H1 (cell line): ENCODE measurements at regions not wholly inside any gene's neighbourhood (a gene's known extent, or its start where the extent isn't known, plus 50 kb on each side); places are given as distances from the start of the nearest gene placed in this dataset.

Experiments used
- CTCF ChIA-PET: fragments of 300-600 bp; sonication (Branson Sonifier 250); formaldehyde crosslinking; loops from one replicate; lab custom pipeline; 2021; ENCODE audit not compliant: partially characterized antibody; lab: Charles Lee
- POLR2A ChIA-PET: fragments of 300-600 bp; sonication (Branson Sonifier 250); formaldehyde crosslinking; loops from one replicate; lab custom pipeline; 2021; ENCODE audit warnings: inconsistent platforms; ENCODE audit not compliant: partially characterized antibody; lab: Charles Lee
- DNase-seq, 2 experiments: peaks; one replicate each; pipeline versions ENCODE4 v3.0.0 to v3.0.0-alpha.2; 2010 to 2022; ENCODE audit warnings: low spot score in 2 of 2, low read depth in 1 of 2, mixed read lengths in 1 of 2
- FAIRE-seq: peaks from 2 replicates; lab custom pipeline; 2011; peaks lifted over from hg19 to GRCh38; lab: Jason Lieb, UNC
- H2AFZ ChIP-seq: 2 replicates; pipeline ENCODE4 v1.8.1; 2012; ENCODE audit warnings: low read length, inconsistent platforms
- H2AK5ac ChIP-seq: 2 replicates; pipeline ENCODE4 v1.6.1; 2013; ENCODE audit warnings: low read depth, low read length
- H2BK120ac ChIP-seq: replicated peaks from 2 replicates; pipeline ENCODE3; 2013; ENCODE audit warnings: low read depth, low read length, inconsistent platforms
- H2BK12ac ChIP-seq: 2 replicates; pipeline ENCODE4 v1.6.1; 2013; ENCODE audit warnings: low read depth, low read length
- H2BK15ac ChIP-seq: 2 replicates; pipeline ENCODE4 v1.6.1; 2013; ENCODE audit warnings: low read length
- H2BK20ac ChIP-seq: 2 replicates; pipeline ENCODE4 v1.6.1; 2013; ENCODE audit warnings: low read length
- H2BK5ac ChIP-seq: 2 replicates; pipeline ENCODE4 v1.6.1; 2013; ENCODE audit warnings: low read depth, low read length
- H3K14ac ChIP-seq: 2 replicates; pipeline ENCODE4 v1.6.1; 2013; ENCODE audit warnings: inconsistent platforms; ENCODE audit not compliant: insufficient read length
- H3K18ac ChIP-seq: 2 replicates; pipeline ENCODE4 v1.6.1; 2013; ENCODE audit warnings: low read length; ENCODE audit errors: extremely low read depth
- H3K23ac ChIP-seq: 2 replicates; pipeline ENCODE4 v1.6.1; 2013; ENCODE audit warnings: inconsistent platforms; ENCODE audit not compliant: insufficient read length
- H3K23me2 ChIP-seq: 2 replicates; pipeline ENCODE4 v1.6.1; 2013; ENCODE audit warnings: low read depth, low read length
- H3K27ac ChIP-seq: 2 replicates; pipeline ENCODE4 v1.6.1; 2011; ENCODE audit warnings: low read depth, low read length, inconsistent platforms
- H3K27me3 ChIP-seq, 4 experiments: replicated peaks in 1 of 4; 1 replicate in 1 of 4; 2 replicates in 3 of 4; pipeline versions ENCODE4 v1.6.1 to v1.8.1; 2011 to 2013; ENCODE audit warnings: low read length in 3 of 4, mild to moderate bottlenecking in 3 of 4, inconsistent platforms in 2 of 4, mixed read lengths in 2 of 4, moderate library complexity in 1 of 4; ENCODE audit not compliant: control insufficient read depth in 3 of 4, insufficient read depth in 3 of 4; ENCODE audit errors: extremely low read depth in 1 of 4
- H3K36me3 ChIP-seq, 4 experiments: 2 replicates each; pipeline versions ENCODE4 v1.6.1 to v1.8.1; 2011 to 2013; ENCODE audit warnings: mild to moderate bottlenecking in 4 of 4, low read length in 3 of 4, moderate library complexity in 2 of 4, control low read depth in 1 of 4, inconsistent platforms in 1 of 4; ENCODE audit not compliant: insufficient read depth in 4 of 4, control insufficient read depth in 2 of 4
- H3K4ac ChIP-seq: replicated peaks from 2 replicates; pipeline ENCODE3; 2013; ENCODE audit warnings: low read length, low read depth, mixed read lengths, inconsistent platforms; ENCODE audit not compliant: insufficient read length
- H3K4me1 ChIP-seq, 4 experiments: replicated peaks in 1 of 4; 1 replicate in 1 of 4; 2 replicates in 3 of 4; pipeline versions ENCODE4 v1.6.1 to v1.8.1; 2011 to 2013; ENCODE audit warnings: low read length in 3 of 4, inconsistent platforms in 2 of 4, mixed read lengths in 1 of 4; ENCODE audit not compliant: insufficient read depth in 4 of 4, control insufficient read depth in 3 of 4
- H3K4me2 ChIP-seq, 2 experiments: 2 replicates each; pipeline versions ENCODE4 v1.6.1 to v1.8.1; 2011 to 2013; ENCODE audit warnings: low read depth in 2 of 2, low read length in 2 of 2, control low read depth in 1 of 2, inconsistent platforms in 1 of 2, mild to moderate bottlenecking in 1 of 2; ENCODE audit not compliant: insufficient read depth in 1 of 2
- H3K4me3 ChIP-seq, 4 experiments: fragments of 200-600, 300-600 bp in 1 of 4; sonication (generic), shearing (Covaris generic), sonication (Bioruptor Twin) in 1 of 4; 2 replicates each; pipeline versions ENCODE4 v1.5.1 to v1.8.1; 2011 to 2016; ENCODE audit warnings: low read length in 4 of 4, low read depth in 3 of 4, control low read depth in 2 of 4, inconsistent platforms in 2 of 4, mild to moderate bottlenecking in 2 of 4, mixed read lengths in 1 of 4, moderate library complexity in 1 of 4; ENCODE audit not compliant: insufficient read depth in 2 of 4; ENCODE audit errors: extremely low read depth in 1 of 4
- H3K56ac ChIP-seq: replicated peaks from 2 replicates; pipeline ENCODE3; 2013; ENCODE audit warnings: low read depth, mild to moderate bottlenecking, mixed read lengths, low read length, inconsistent platforms; ENCODE audit not compliant: insufficient read length
- H3K79me1 ChIP-seq: 2 replicates; pipeline ENCODE4 v1.6.1; 2013; ENCODE audit warnings: low read depth, low read length, control low read depth
- H3K79me2 ChIP-seq, 2 experiments: 2 replicates each; pipeline versions ENCODE4 v1.6.1 to v1.8.1; 2012 to 2013; ENCODE audit warnings: low read length in 2 of 2, mild to moderate bottlenecking in 2 of 2, inconsistent platforms in 1 of 2; ENCODE audit not compliant: insufficient read depth in 2 of 2, control insufficient read depth in 1 of 2
- H3K9ac ChIP-seq, 4 experiments: replicated peaks in 1 of 4; 1 replicate in 1 of 4; 2 replicates in 3 of 4; pipeline versions ENCODE4 v1.6.1 to v1.8.1; 2011 to 2013; ENCODE audit warnings: low read depth in 3 of 4, low read length in 3 of 4, control low read depth in 2 of 4, mild to moderate bottlenecking in 2 of 4, moderate library complexity in 2 of 4, inconsistent platforms in 1 of 4; ENCODE audit errors: extremely low read depth in 1 of 4
- H3K9me3 ChIP-seq, 2 experiments: 2 replicates each; pipeline versions ENCODE4 v1.6.1 to v1.8.1; 2012 to 2013; ENCODE audit warnings: mild to moderate bottlenecking in 2 of 2, moderate library complexity in 2 of 2, control low read depth in 1 of 2, inconsistent platforms in 1 of 2, low read depth in 1 of 2, low read length in 1 of 2, mixed read lengths in 1 of 2; ENCODE audit not compliant: insufficient read depth in 2 of 2
- H4K20me1 ChIP-seq, 2 experiments: replicated peaks in 1 of 2; 2 replicates each; pipeline versions ENCODE3 to v1.8.1; 2011 to 2013; ENCODE audit warnings: inconsistent platforms in 2 of 2, low read length in 2 of 2, mild to moderate bottlenecking in 1 of 2; ENCODE audit not compliant: insufficient read depth in 2 of 2, control insufficient read depth in 1 of 2
- H4K5ac ChIP-seq: 2 replicates; pipeline ENCODE4 v1.6.1; 2013; ENCODE audit warnings: low read length, low read depth, mixed read lengths, inconsistent platforms; ENCODE audit not compliant: insufficient read length
- H4K8ac ChIP-seq: 2 replicates; pipeline ENCODE4 v1.8.0; 2013; ENCODE audit warnings: mild to moderate bottlenecking, moderate library complexity, low read length, inconsistent platforms; ENCODE audit not compliant: insufficient read depth; ENCODE audit errors: extremely low read depth
- H4K91ac ChIP-seq: replicated peaks from 2 replicates; pipeline ENCODE3; 2013; ENCODE audit warnings: low read length, mixed read lengths, inconsistent platforms; ENCODE audit not compliant: insufficient read length
- ATF2 ChIP-seq: IDR thresholded peaks from 2 replicates; pipeline ENCODE4 v1.6.1; 2012; ENCODE audit warnings: low read length, inconsistent platforms
- CBX8 ChIP-seq: fragments of 300-800, 300-1000 bp; sonication (generic); IDR thresholded peaks from 2 replicates; pipeline ENCODE4 v1.7.1; 2016; ENCODE audit warnings: low read depth, low read length, borderline replicate concordance
- CEBPB ChIP-seq: IDR thresholded peaks from 2 replicates; pipeline ENCODE4 v1.6.1; 2012; ENCODE audit warnings: low read depth, low read length
- CHD1 ChIP-seq: IDR thresholded peaks from 2 replicates; pipeline ENCODE4 v1.6.1; 2012; ENCODE audit warnings: low read depth, low read length, improper control_type of control experiment
- CTBP2 ChIP-seq: IDR thresholded peaks from 2 replicates; pipeline ENCODE4 v1.7.0; 2011; ENCODE audit warnings: borderline replicate concordance, mild to moderate bottlenecking, moderate library complexity, mixed read lengths, low read length; ENCODE audit not compliant: insufficient read depth, insufficient read length
- EGR1 ChIP-seq: IDR thresholded peaks from 2 replicates; pipeline ENCODE4 v1.6.1; 2011; ENCODE audit warnings: low read depth, low read length, borderline replicate concordance
- FOSL1 ChIP-seq: IDR thresholded peaks from 2 replicates; pipeline ENCODE4 v1.6.1; 2011; ENCODE audit warnings: mild to moderate bottlenecking, low read depth, low read length, moderate library complexity; ENCODE audit not compliant: insufficient read depth
- GTF2F1 ChIP-seq: IDR thresholded peaks from 2 replicates; pipeline ENCODE4 v1.6.1; 2012; ENCODE audit warnings: low read depth, low read length, improper control_type of control experiment, borderline replicate concordance
- HDAC2 ChIP-seq, 2 experiments: fragments of 300-600 bp in 1 of 2; sonication (generic) in 1 of 2; IDR thresholded peaks; 2 replicates each; pipeline ENCODE4 v1.6.1; 2011 to 2012; ENCODE audit warnings: low read depth in 2 of 2, low read length in 2 of 2, mild to moderate bottlenecking in 2 of 2, moderate library complexity in 2 of 2, borderline replicate concordance in 1 of 2, inconsistent platforms in 1 of 2
- NRF1 ChIP-seq: IDR thresholded peaks from 2 replicates; pipeline ENCODE4 v1.6.1; 2011; ENCODE audit warnings: mild to moderate bottlenecking, low read depth, low read length, improper control_type of control experiment
- RXRA ChIP-seq: IDR thresholded peaks from 2 replicates; pipeline ENCODE4 v1.6.1; 2011; ENCODE audit warnings: low read depth, mild to moderate bottlenecking, low read length, moderate library complexity; ENCODE audit not compliant: insufficient read depth
- SIN3A ChIP-seq, 2 experiments: IDR thresholded peaks in 1 of 2; conservative IDR thresholded peaks in 1 of 2; 2 replicates each; pipeline ENCODE4 v1.6.1; 2011 to 2012; ENCODE audit warnings: low read length in 2 of 2, improper control_type of control experiment in 1 of 2, low read depth in 1 of 2, mild to moderate bottlenecking in 1 of 2
- YY1 ChIP-seq: IDR thresholded peaks from 2 replicates; pipeline ENCODE4 v1.6.1; 2011; ENCODE audit warnings: low read depth, mild to moderate bottlenecking, low read length
- WGBS, 2 experiments: shearing (Covaris generic) in 1 of 2; methylation state at CpG; one replicate each; pipeline versions ENCODE4 v1.1.6 to v1.1.7; 2013 to 2015; ENCODE audit warnings: low lambda C conversion rate in 2 of 2, mixed read lengths in 2 of 2, inconsistent platforms in 1 of 2, low coverage in 1 of 2, missing lambda C conversion rate in 1 of 2; ENCODE audit not compliant: insufficient replicate concordance in 2 of 2, insufficient coverage in 1 of 2, insufficient read length in 1 of 2; ENCODE audit errors: extremely low coverage in 1 of 2, missing lambda C conversion rate in 1 of 2; 5-methylcytosine and 5-hydroxymethylcytosine counted together

- 90% methylated on average over 7 of the region's 7 CpGs; no CpG with 5 or more reads in 1 of the 2 experiments for WGBS, 2 experiments
- DNase-seq (no peak), FAIRE-seq (no peak)
- Histone ChIP-seq H2BK15ac (no peak overlapping the region), H2BK120ac (no peak overlapping the region), H4K5ac (no peak overlapping the region), H2BK12ac (no peak overlapping the region), H3K23ac (no peak overlapping the region), H3K9me3 (no peaks in the 10 kb centered on the region), H4K91ac (no peak overlapping the region), H2AK5ac (no peak overlapping the region), H2AFZ (no peak overlapping the region), H4K8ac (no peak overlapping the region), H3K27ac (no peak overlapping the region), H2BK5ac (no peak overlapping the region), H3K4me3 (no peak overlapping the region), H3K56ac (no peak overlapping the region), H3K4me2 (no peak overlapping the region), H3K36me3 (no peaks in the 10 kb centered on the region), H3K27me3 (no peaks in the 10 kb centered on the region; a peak in 1 of 7 replicates), H3K14ac (no peak overlapping the region), H3K23me2 (peaks cover 9% of the 10 kb centered on the region), H3K9ac (no peak overlapping the region), H3K79me1 (no peaks in the 10 kb centered on the region), H3K4me1 (peaks cover 0 to 4% (median under 1%) of the 10 kb centered on the region in 4 experiments; a peak in 1 of 7 replicates), H3K79me2 (no peaks in the 10 kb centered on the region), H3K4ac (no peak overlapping the region), H2BK20ac (no peak overlapping the region), H4K20me1 (peaks cover 0 to 5% of the 10 kb centered on the region in 2 experiments), H3K18ac (no peak overlapping the region)
- CTCF ChIA-PET: no interaction called here
- POLR2A ChIA-PET: no interaction called here
- TF ChIP-seq EGR1: no peak
- TF ChIP-seq CTBP2: no peak
- TF ChIP-seq ATF2: no peak
- no peak for TF ChIP-seq SIN3A (conservative IDR thresholded peaks at IDR 0.05 in 1 of 2, IDR thresholded peaks at IDR 0.05 in 1 of 2; ENCODE audit: low read depth in 1 of 2, low read length in 2 of 2)
- TF ChIP-seq CHD1: no peak
- TF ChIP-seq HDAC2 (IDR thresholded peaks at IDR 0.05; ENCODE audit: borderline replicate concordance in 1 of 2, low read depth in 2 of 2, low read length in 2 of 2): no peak
- TF ChIP-seq NRF1: no peak
- TF ChIP-seq CBX8: no peak
- TF ChIP-seq YY1: no peak
- no peak for TF ChIP-seq FOSL1
- TF ChIP-seq CEBPB: no peak
- no peak for TF ChIP-seq GTF2F1
- no peak for TF ChIP-seq RXRA
These were observed 221.5 kb upstream of the RPL34 start for GRCh38 chr4:108398836-108399235.
